ENCODE measurements at regions not wholly inside any gene's neighbourhood (a gene's known extent, or its start where the extent isn't known, plus 50 kb on each side); places are given as distances from the start of the nearest gene placed in this dataset.

- ChIA-PET POLR2A (no interaction called here), CTCF (no interaction called here)
- DNase-seq (ENCODE audit: low read depth, low spot score) (no peak), ATAC-seq (no peak)
- intact Hi-C loops (cut with micrococcal nuclease; ENCODE audit: unreplicated experiment) (no loop called here), in situ Hi-C loops (cut with HindIII; ENCODE audit: low pct_unique_long_range_greater_than_20kb, low sequenced_read_pairs) (no loop called here)
- Histone ChIP-seq H3K4me1 (ENCODE audit: control insufficient read depth, insufficient read depth, low read length) (no peaks in the 10 kb centered on the region), H3K9me3 (ENCODE audit: control insufficient read depth, insufficient read depth, low read depth, low read length) (no peaks in the 10 kb centered on the region), H3K36me3 (ENCODE audit: control insufficient read depth, insufficient read depth, low read length) (no peaks in the 10 kb centered on the region), H3K27ac (ENCODE audit: low read length) (no peak overlapping the region), H3K4me3 (ENCODE audit: low read depth in 2 of 2, low read length in 2 of 2) (no peak overlapping the region), H3K27me3 (ENCODE audit: control insufficient read depth, insufficient read depth, low read length) (no peaks in the 10 kb centered on the region)
- TF ChIP-seq POLR2AphosphoS5 (IDR thresholded peaks at IDR 0.05; ENCODE audit: low read depth, low read length) (no peak), CTCF (IDR thresholded peaks at IDR 0.05) (no peak), TCF7L2 (IDR thresholded peaks at IDR 0.05; ENCODE audit: low read depth, low read length) (no peak), REST (IDR thresholded peaks at IDR 0.05; ENCODE audit: insufficient read depth in 1 of 2, low read depth in 2 of 2, low read length in 1 of 2) (no peak), SIN3A (IDR thresholded peaks at IDR 0.05; ENCODE audit: borderline replicate concordance, insufficient read depth, low read depth, low read length) (no peak)
- no TSS peak for BruUV-seq (replicated peaks)
These were observed 1249.4 kb downstream of the LRFN5 start for GRCh38 chr14:42856106-42856505.

GRCh38 chr14:42855085-42855484 is 1248.4 kb downstream of the LRFN5 start:
- CTCF ChIA-PET = no interaction called here
- no peak for TF ChIP-seq REST (IDR thresholded peaks at IDR 0.05; ENCODE audit: insufficient read depth in 1 of 2, low read depth in 2 of 2, low read length in 1 of 2)
- TF ChIP-seq CTCF (IDR thresholded peaks at IDR 0.05) = no peak
- no peak for TF ChIP-seq SIN3A (IDR thresholded peaks at IDR 0.05; ENCODE audit: borderline replicate concordance, insufficient read depth, low read depth, low read length)
- no peak for TF ChIP-seq TCF7L2 (IDR thresholded peaks at IDR 0.05; ENCODE audit: low read depth, low read length)
- TF ChIP-seq POLR2AphosphoS5 (IDR thresholded peaks at IDR 0.05; ENCODE audit: low read depth, low read length) = no peak
- Histone ChIP-seq H3K27ac (ENCODE audit: low read length) (no peak overlapping the region), H3K9me3 (ENCODE audit: control insufficient read depth, insufficient read depth, low read depth, low read length) (no peaks in the 10 kb centered on the region), H3K36me3 (ENCODE audit: control insufficient read depth, insufficient read depth, low read length) (no peaks in the 10 kb centered on the region), H3K27me3 (ENCODE audit: control insufficient read depth, insufficient read depth, low read length) (no peaks in the 10 kb centered on the region), H3K4me3 (ENCODE audit: low read depth in 2 of 2, low read length in 2 of 2) (no peak overlapping the region), H3K4me1 (ENCODE audit: control insufficient read depth, insufficient read depth, low read length) (no peaks in the 10 kb centered on the region)
- intact Hi-C loops (cut with micrococcal nuclease; ENCODE audit: unreplicated experiment) = no loop called here
- no TSS peak for BruUV-seq (replicated peaks)
- in situ Hi-C loops (cut with HindIII; ENCODE audit: low pct_unique_long_range_greater_than_20kb, low sequenced_read_pairs) = no loop called here
- DNase-seq (ENCODE audit: low read depth, low spot score) = no peak
- POLR2A ChIA-PET = no interaction called here
- no peak for ATAC-seq

Measured in Panc1 (cell line).